GM18499 (cell line): ENCODE measurements at regions not wholly inside any gene's neighbourhood (a gene's known extent, or its start where the extent isn't known, plus 50 kb on each side); places are given as distances from the start of the nearest gene placed in this dataset.

Experiments
- ATAC-seq: cut with Tn5 transposase; IDR thresholded peaks from one replicate; pipeline ENCODE4 v1.9.1; 2021; ENCODE audit warnings: moderate number of reproducible peaks; ENCODE audit not compliant: insufficient read depth, unreplicated experiment

DNA sequence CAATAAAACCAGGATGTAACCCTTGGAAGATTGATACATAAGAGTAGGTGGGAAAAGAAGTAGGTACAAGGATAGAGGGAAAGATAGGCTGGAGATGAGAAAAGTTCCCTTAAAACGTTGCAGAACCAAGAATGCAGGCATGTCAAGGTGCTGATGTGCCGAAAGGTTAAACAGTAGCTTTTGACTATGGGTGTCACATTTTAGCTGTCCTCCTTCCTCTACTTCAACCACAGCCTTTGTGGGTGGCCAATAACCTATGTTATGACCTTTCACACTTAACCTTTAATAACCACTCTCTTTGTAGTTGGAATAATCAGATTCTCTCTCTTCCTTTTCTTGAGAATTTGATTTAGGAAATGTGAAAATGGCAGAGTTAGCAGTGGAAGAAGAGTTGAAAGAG lies 184.5 kb upstream of the GAP43 start:
- ATAC-seq = no peak

DNA sequence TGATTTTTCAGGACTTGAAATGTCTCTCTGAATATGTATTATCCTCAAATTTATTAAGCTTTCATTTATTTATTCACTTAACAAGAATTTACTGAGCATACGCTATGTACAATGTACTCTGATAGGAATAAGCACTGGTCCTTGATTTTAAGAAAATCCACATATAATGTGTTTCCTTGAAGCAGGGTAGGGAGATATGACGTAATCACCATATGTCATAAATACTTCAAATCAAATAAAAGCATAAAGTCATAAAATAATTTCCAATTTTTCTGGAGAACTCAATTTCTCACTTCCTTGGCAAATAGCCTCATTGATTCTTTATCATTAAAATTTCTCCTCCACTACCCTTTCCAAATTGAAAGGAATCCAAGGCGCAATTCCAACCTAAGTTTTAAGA lies 177.8 kb upstream of the GAP43 start:
- ATAC-seq = no peak

DNA sequence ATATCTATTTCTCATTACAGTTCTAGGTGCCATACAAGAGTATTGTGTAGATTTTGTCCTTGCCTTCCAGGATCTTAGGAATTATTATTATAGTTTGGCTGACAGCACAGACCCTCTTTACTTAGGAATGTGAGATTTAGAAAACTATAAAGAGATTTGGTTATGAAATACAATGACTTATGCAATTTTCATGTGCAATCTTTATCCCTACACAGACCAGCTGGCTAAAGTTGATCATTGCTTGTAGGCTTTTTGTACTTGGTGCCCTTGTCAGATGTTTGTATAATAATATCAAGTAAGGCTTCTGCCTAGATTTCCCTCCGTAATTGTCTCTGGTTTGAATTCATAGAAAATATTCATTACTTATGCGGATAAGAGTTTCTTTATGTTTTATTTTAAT lies 174.5 kb upstream of the GAP43 start:
- ATAC-seq = no peak

DNA sequence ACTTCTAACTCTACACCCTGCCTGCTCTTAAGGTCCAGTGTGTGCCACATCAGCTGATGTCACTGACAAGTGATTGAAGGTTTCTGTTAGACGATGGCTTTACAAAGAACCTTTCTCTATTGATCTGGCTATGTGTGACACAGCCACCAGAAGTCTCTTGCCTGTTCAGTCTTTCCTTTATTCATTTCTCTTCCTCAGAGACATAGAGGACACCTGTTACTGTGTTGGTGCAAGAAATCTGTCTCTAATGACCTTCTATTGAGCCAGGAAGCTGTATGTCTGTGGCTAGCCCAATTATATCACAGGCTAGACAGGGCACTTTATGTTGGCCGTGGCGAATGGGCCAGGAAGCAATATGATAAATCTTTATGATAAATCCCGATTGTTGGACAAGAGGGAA lies 173.3 kb upstream of the GAP43 start:
- no peak for ATAC-seq

DNA sequence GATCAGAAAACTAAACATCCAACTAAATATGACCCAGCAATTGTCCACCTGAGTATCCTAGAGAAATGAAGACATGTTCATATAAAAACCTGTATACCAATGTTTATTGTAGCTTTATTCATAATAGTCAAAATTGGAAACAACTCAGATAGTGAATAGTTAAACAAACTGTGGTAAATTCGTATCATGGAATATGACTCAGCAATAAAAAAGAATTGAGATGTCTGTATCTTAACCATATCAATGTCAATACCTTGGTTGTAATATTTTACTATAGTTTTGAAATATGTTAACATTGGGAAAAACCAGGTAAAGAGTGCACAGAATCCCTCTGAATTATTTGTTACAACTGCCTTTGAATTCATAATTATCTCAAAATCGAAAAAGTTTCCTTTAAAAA lies 159.3 kb upstream of the GAP43 start:
- ATAC-seq = no peak

DNA sequence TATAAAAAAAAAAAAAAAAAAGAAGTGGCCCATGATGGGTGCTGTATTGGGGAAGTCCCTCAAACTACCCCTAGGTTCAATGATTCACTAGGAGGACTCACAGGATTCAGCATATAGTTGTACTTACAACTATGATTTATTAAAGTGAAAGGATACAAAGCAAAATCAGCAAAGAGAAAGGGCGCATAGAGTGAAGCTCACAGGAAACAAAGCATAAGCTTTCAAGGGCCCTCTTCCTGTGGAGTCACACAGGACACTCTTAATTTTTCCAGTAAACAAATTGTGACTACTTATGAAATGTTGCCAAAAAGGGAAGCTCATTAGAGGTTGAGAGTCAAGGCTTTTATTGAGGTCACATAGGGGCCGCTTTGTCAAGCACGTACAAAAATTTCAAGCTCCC lies 153.7 kb upstream of the GAP43 start:
- ATAC-seq = no peak

DNA sequence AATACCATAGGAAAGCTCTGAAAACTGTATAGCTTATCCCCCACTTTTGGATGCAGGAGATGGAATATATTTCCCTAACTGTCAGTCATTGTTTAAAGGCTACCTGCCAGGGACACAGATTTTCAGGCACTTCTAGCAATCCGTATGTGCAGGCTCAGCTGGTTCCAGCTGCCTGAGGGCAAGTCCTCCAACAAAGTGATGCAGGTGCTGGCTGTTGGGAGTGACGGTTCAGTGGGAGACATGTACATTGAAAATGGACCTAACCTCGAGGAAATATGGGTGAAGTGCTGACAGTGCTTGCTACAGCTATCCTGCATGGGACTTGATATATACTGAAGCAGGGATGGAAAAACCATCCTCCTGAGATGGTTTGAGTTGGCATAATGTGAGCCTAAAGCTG lies 153.1 kb upstream of the GAP43 start:
- no peak for ATAC-seq

DNA sequence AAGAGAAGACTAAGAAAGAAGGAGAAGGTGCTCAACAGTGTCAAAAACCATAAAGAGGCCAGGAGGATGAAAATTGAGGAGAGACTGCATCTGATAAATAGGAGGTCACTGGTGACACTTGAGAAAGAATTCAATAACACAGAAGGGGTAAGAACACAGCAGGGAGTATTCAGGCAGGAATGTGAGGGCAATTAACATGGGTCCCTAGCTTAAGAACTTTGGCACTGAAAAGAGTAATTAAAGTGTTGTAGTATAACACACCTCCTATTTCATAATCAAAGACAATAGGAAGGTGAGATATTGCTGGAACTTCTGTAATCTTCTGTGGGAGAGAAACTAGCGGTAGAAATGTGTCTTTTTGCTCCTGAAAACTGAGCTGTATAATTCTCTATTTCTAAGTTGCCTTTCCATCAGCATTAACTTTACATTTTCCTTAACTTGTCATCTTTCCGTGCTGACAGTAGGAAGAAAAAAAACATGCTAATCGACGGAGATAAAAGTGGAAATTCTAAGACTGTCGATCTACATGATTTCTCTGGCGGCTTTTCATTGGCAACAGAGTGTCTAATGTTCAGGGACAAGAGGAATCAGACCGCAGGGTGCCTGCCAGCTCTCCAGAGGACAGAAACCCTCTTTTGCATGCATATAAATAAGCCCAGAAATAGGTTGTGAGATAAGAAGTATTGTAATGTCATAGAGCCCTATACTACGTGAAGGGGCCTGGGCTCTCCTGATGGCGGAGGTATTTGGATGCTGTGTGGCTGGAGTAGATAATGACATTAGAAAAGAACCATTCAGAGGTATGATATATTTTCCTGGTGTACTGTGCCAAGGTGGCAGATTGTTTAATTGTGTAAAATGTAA lies 147.9 kb upstream of the GAP43 start:
- ATAC-seq = no peak

DNA sequence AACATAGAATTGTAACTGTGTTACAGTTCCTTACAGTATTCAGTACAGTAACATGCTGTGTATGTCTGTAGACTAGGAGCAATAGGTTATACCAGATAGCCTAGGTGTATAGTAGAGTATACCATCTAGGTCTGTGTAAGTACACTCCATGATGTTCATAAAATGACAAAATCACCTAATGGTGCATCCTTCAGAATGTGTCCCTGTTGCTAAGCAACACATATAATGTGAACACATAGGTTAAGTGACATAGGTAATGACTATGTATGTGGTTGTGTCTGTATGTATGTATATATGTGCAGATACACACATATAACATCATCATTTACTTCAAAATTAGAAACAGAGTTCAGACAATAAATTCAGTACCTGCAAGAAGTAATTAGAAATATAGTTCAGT lies 146.8 kb upstream of the GAP43 start:
- no peak for ATAC-seq

DNA sequence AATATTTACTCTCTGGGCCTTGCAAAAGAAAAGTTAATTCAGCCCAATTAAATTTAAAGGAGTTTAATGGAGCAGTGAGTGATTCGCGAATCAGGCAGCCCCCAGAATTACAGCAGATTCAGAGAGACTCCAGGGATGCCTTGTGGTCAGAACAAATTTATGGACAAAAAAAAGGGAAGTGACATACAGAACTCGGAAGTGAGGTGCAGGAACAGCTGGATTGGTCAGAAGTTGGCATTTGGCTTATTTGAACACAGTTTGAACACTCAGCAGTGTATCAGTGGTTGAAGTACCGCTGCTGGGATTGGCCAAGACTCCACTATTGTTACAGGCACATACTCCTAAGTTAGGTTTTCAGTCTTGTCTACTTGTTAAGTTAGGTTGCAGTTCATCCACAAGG lies 145.0 kb upstream of the GAP43 start:
- no peak for ATAC-seq

DNA sequence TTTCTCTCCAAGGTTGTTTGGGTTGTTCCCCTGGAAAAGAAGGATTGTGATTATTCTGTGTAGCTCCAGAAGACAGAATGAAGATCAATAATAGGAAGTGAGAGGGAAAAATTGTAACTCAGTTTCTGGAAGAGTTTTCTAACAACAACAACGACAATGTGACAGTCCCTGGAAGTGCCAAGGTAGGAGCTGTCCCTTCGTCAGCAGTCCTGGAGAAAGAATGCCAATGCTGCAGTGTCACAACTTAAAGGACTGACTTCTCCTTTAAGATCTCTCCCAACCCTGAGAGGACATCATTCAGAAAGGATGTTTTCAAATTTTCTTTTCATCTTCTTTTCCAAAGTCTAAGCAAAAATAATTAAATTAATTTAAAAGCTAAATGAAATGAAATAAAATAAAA lies 136.4 kb upstream of the GAP43 start:
- ATAC-seq = no peak

DNA sequence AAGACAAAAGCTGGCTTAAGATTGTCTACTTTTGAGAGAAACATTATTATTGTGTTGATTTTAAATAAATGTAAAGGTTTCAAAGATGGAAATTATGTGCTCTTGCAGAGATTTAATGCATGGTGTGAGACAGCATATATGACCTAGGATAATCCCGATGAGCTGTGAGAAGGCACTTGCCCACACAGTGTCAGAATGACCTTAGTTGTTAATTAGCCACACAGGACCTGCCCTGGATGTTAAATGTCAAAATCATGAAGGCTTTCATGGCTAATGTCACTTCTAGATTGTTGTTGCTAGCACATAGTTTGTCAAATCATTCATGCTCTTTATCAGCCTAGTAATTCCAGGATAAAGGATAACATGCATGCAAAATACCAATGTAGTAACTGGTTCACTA lies 135.3 kb upstream of the GAP43 start:
- no peak for ATAC-seq

DNA sequence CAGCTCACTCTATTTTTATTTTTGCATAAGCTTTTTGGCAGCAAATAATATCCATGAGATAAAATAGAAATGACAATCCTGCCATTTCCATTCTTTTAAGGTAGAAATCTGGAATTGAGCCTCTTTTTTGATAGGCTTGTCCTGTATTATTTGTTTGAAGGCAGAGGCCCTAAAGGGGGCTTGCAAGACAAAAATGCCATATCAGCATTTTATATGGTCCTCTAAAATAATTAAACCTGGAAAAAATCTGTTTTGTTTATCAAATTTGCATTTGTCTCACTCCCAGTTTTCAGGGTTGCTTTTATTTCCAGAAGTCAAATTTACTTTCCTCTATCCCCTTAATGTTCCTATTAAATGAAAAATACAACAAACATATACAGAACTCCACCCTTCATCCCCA lies 134.9 kb upstream of the GAP43 start:
- ATAC-seq = no peak

DNA sequence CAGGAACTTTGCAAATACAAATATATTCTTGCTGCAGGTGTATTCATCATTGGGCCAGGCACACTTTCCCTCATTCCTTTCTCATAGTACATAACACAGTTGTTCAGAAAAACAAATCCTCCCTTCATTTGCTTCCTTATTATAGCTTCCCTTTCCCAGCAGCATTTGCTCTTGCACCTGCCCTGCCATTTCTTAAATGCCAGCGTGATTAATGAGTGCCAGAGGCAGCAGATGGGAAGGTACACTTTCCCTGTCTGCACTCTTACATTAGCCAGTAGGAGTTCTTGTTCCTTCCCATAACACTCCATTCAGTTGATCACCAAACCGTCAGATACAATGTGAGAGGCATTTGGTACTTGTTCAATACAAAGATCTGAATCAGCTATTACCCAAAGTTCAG lies 128.5 kb upstream of the GAP43 start:
- no peak for ATAC-seq

DNA sequence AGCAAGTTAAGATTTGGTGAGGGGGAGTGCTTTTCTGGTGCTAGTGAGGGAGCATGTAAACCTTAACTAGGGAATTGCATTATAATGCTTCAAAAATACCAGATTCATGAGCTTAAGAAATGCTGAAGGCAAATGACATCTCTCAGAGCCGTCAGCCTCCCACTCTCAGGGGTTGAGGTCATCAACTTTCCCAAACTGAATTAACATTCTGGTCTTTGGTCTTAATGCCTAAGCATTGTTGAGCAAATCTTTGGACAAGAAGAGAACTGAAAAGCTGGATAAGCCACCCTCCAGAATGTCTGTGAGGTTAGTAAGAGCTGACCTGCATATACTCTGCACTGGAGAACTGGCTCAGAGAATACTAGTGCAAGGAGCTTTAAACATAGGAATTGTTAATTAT lies 124.9 kb upstream of the GAP43 start:
- no peak for ATAC-seq

DNA sequence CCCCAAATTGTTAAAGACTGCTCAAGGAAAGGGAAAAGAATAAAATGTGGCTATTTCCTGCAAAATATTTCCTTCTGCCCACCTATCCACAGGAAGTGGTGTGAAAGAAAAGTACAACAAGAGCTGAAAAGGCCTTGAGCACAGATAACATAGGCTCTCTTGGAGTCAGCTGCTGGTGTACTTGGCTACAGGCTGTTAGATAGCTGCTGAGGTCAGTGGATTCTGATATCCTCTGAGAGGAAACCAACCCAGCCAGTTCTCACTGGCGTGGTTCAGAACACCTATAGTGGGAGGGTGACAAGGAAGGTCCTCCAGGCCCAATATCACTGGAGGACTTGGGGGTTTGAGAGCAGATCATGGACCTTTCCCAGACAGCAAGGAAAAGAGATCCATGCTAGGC lies 124.4 kb upstream of the GAP43 start:
- no peak for ATAC-seq

DNA sequence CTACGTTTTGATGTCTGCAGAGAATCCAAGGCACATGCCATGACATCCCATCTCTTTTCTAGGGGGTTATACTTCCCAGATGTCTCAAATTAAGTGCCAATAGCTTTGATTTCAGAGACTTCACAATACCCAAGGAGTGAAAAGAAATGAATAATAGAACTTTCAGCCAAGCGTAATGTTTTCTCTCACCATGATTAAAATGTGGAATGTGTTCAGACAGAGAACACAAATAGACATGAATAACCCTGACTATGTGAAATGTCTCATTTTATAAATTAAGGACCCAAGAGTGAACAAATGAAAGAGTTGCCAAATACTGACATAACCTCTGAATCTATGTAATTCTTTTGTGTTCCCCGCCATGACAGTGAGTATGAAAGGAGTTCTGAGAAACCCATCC lies 123.6 kb upstream of the GAP43 start:
- no peak for ATAC-seq

DNA sequence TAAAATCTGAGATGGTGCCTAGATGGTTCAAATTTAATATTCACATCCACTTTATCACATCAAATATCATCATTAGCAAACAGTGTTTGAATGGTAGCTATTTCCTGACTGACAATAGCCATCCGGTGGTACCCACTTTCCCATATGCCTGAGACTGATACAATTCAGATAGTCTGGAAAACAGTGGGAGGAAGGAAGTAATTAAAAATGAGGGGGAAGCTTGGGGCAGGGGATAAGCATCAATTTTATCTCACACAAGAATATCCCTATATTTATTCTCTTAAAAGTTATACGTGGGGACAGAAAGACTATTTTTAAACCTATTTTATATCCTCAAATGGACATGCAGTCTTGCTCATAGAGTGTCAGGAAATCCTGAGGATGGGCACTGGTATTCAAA lies 122.5 kb upstream of the GAP43 start:
- no peak for ATAC-seq

DNA sequence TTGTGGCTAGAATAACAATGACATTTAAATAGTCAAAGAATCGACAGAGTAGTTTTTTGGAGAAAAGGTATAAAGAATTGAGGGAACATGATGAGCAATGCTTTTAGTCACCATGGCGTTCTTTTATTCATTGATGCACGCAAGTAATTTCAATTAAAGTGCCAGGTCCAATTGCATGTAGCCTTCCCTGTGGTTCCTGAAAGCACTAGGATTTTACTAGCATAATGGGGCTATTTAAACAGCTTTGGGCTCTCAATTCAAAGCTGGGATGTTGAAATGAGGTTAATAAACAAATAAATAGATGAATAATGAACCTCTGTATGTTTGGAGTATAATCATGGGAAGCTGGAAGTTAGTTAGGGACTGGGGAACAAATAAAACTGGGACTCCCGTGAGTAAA lies 121.2 kb upstream of the GAP43 start:
- ATAC-seq = no peak

DNA sequence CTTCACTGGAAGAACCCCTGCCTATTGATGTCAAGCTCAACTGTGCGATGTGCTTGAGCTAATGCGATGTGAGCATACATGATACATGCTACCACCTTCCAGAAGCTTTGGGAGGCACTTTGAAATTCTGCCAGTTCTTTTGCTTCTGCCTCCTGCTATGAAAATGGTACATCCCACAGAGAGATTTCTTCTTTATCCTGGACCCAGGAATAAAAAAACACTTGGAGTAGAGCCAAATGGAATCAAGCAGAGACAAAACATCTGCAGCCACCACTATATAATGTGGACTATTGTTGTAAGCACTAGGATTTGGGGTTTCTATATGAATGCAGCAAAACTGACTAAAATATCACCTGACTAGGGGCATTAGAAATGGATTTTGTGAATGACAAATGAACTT lies 119.9 kb upstream of the GAP43 start:
- ATAC-seq = no peak

DNA sequence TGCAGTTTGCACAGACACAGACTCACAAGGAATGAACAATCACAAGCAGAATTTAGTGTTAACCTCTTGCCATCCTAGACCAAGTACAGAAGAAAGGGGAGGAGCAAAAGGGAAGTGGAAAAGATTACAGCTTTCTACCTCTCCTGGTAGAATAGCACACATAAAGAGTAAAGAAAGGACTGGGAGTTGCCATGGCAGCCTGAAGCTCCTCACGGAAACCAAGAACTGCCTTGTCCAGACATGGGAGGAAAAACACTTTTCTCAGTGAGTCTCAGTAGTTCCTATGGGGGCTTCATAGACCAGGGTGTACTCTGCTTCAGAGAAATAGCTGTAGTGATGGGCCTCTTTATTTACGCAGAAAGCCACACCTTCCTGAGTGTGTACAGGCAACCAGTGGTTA lies 114.7 kb upstream of the GAP43 start:
- ATAC-seq = no peak

DNA sequence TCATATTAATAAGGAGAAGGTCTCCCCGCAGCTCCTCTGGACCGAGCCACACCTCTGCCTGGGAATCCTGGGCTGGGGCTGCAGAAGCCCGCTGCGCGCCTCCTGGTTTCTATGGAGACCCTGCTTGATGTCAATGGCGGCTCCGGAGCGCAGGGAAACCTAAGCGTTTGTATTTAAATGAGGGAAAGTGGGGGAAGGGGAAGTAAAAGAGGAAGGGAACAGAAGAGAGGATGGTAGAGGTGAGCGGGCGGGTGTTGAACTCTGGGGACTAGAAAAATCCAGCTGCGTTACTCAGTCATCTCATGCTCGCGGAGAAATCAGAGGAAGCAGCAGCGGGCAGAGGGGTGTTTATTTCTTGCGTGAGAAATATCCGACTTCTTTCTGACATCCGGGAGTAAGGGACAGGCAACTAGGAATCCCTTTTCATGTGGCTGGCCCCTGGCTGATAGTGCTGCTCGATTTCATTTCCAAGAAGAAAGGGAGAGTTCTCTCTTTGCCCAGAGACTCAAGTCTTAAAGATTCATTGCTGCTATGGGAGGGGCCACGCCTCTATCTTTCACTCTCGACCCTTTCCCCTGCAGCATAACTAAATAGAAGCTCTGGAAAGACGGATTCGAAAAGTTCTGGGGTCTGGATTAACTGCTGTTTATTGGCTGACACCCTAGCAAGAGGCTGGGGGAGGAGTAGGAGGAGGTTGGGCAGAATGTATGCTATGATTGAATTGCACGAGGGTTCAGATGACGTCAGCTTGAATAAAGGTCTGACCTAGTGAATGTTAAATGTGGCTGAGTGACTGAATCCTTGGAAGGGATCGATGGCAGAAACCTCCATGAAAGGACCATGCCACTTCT lies 110.5 kb upstream of the GAP43 start:
- no peak for ATAC-seq
